Peyer's patch (tissue), 4 donors: ENCODE measurements at regions not wholly inside any gene's neighbourhood (a gene's known extent, or its start where the extent isn't known, plus 50 kb on each side); places are given as distances from the start of the nearest gene placed in this dataset.

ENCODE experiments used
- POLR2A ChIP-seq, 2 donors: fragments of 450-650 bp; IDR thresholded peaks; one replicate each; pipeline ENCODE4 v1.5.1; 2017; ENCODE audit warnings: antibody characterized with exemption in 2 of 2, mild to moderate bottlenecking in 2 of 2, moderate library complexity in 2 of 2
- TF ChIP-seq, protein P1 (sequence below), 6 experiments: fragments of 450-650 bp in 4 of 6; fragments of 200-600 bp in 2 of 6; sonication (generic) in 1 of 6; IDR thresholded peaks; one replicate each; pipeline ENCODE4 v1.5.1; 2017 to 2019; ENCODE audit warnings: antibody characterized with exemption in 6 of 6, mild to moderate bottlenecking in 3 of 6, moderate library complexity in 1 of 6

- TF ChIP-seq, protein P1, sequence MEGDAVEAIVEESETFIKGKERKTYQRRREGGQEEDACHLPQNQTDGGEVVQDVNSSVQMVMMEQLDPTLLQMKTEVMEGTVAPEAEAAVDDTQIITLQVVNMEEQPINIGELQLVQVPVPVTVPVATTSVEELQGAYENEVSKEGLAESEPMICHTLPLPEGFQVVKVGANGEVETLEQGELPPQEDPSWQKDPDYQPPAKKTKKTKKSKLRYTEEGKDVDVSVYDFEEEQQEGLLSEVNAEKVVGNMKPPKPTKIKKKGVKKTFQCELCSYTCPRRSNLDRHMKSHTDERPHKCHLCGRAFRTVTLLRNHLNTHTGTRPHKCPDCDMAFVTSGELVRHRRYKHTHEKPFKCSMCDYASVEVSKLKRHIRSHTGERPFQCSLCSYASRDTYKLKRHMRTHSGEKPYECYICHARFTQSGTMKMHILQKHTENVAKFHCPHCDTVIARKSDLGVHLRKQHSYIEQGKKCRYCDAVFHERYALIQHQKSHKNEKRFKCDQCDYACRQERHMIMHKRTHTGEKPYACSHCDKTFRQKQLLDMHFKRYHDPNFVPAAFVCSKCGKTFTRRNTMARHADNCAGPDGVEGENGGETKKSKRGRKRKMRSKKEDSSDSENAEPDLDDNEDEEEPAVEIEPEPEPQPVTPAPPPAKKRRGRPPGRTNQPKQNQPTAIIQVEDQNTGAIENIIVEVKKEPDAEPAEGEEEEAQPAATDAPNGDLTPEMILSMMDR (IDR thresholded peaks at IDR 0.05): no peak
- TF ChIP-seq POLR2A (IDR thresholded peaks at IDR 0.05): no peak
Measured at GRCh38 chrX:46324166-46324565, 221.1 kb downstream of the ZNF674 start.
